H9 (cell line): ENCODE measurements at regions not wholly inside any gene's neighbourhood (a gene's known extent, or its start where the extent isn't known, plus 50 kb on each side); places are given as distances from the start of the nearest gene placed in this dataset.

Experiments used
- DNase-seq: peaks from one replicate; pipeline ENCODE4 v3.0.0-alpha.2; 2017
- H2AFZ ChIP-seq: one replicate; pipeline ENCODE4 v1.6.1; 2013; ENCODE audit warnings: mild to moderate bottlenecking, low read length, control low read depth, moderate library complexity
- H2AK5ac ChIP-seq: 2 replicates; pipeline ENCODE4 v1.6.1; 2013; ENCODE audit warnings: low read length, control low read depth, mixed read lengths; ENCODE audit not compliant: insufficient read length
- H2BK120ac ChIP-seq: one replicate; pipeline ENCODE4 v1.6.1; 2013; ENCODE audit warnings: low read depth, mild to moderate bottlenecking, low read length, control low read depth, inconsistent platforms; ENCODE audit not compliant: poor library complexity, severe bottlenecking
- H2BK12ac ChIP-seq: 2 replicates; pipeline ENCODE4 v1.6.1; 2013; ENCODE audit warnings: low read length, control low read depth, mixed read lengths, low read depth; ENCODE audit not compliant: insufficient read length
- H2BK15ac ChIP-seq: 2 replicates; pipeline ENCODE4 v1.6.1; 2013; ENCODE audit warnings: low read depth, low read length, control low read depth
- H2BK20ac ChIP-seq: one replicate; pipeline ENCODE4 v1.6.1; 2013; ENCODE audit warnings: low read depth, mild to moderate bottlenecking, low read length, control low read depth, inconsistent platforms; ENCODE audit not compliant: poor library complexity, severe bottlenecking
- H2BK5ac ChIP-seq: 2 replicates; pipeline ENCODE4 v1.6.1; 2013; ENCODE audit warnings: low read length, control low read depth, mixed read lengths; ENCODE audit not compliant: insufficient read length
- H3K14ac ChIP-seq: 2 replicates; pipeline ENCODE4 v1.6.1; 2013; ENCODE audit warnings: low read length, control low read depth; ENCODE audit not compliant: insufficient read depth
- H3K18ac ChIP-seq: 2 replicates; pipeline ENCODE4 v1.6.1; 2013; ENCODE audit warnings: low read depth, mild to moderate bottlenecking, mixed read lengths, low read length, control low read depth; ENCODE audit not compliant: insufficient read length
- H3K23ac ChIP-seq: 2 replicates; pipeline ENCODE4 v1.6.1; 2013; ENCODE audit warnings: low read length, control low read depth, mixed read lengths, low read depth; ENCODE audit not compliant: insufficient read length
- H3K23me2 ChIP-seq: 2 replicates; pipeline ENCODE4 v1.6.1; 2013; ENCODE audit warnings: low read depth, mild to moderate bottlenecking, mixed read lengths, low read length, control low read depth; ENCODE audit not compliant: insufficient read length, poor library complexity, severe bottlenecking
- H3K27ac ChIP-seq: 2 replicates; pipeline ENCODE4 v1.5.1; 2013; ENCODE audit warnings: low read length, control low read depth, mixed read lengths, low read depth; ENCODE audit not compliant: insufficient read length
- H3K27me3 ChIP-seq: 2 replicates; pipeline ENCODE4 v1.6.1; 2013; ENCODE audit warnings: low read length, control low read depth, inconsistent platforms; ENCODE audit not compliant: insufficient read depth
- H3K4ac ChIP-seq: 2 replicates; pipeline ENCODE4 v1.6.1; 2013; ENCODE audit warnings: low read depth, mild to moderate bottlenecking, control low read depth, inconsistent platforms, low read length, moderate library complexity
- H3K4me1 ChIP-seq: 2 replicates; pipeline ENCODE4 v1.6.1; 2013; ENCODE audit warnings: low read length, control low read depth, inconsistent platforms; ENCODE audit not compliant: insufficient read depth
- H3K4me2 ChIP-seq: 2 replicates; pipeline ENCODE4 v1.6.1; 2013; ENCODE audit warnings: low read length, control low read depth, mixed read lengths; ENCODE audit not compliant: insufficient read length, insufficient read depth
- H3K56ac ChIP-seq: 2 replicates; pipeline ENCODE4 v1.6.1; 2013; ENCODE audit warnings: low read depth, mild to moderate bottlenecking, mixed read lengths, low read length, control low read depth; ENCODE audit not compliant: insufficient read length
- H3K79me1 ChIP-seq: 2 replicates; pipeline ENCODE4 v1.6.1; 2013; ENCODE audit warnings: low read depth, mild to moderate bottlenecking, moderate library complexity, low read length, control low read depth, inconsistent platforms; ENCODE audit not compliant: insufficient read depth, poor library complexity, severe bottlenecking
- H3K79me2 ChIP-seq: 2 replicates; pipeline ENCODE4 v1.6.1; 2013; ENCODE audit warnings: low read length, control low read depth, inconsistent platforms; ENCODE audit not compliant: insufficient read depth
- H3K9ac ChIP-seq: 2 replicates; pipeline ENCODE4 v1.6.1; 2013; ENCODE audit warnings: low read length, control low read depth, mixed read lengths; ENCODE audit not compliant: insufficient read length; ENCODE audit errors: extremely low read depth
- H3K9me3 ChIP-seq: one replicate; pipeline ENCODE4 v1.6.1; 2013; ENCODE audit warnings: low read depth, low read length, inconsistent platforms; ENCODE audit not compliant: control insufficient read depth
- H3T11ph ChIP-seq: one replicate; pipeline ENCODE4 v1.6.1; 2013; ENCODE audit warnings: mild to moderate bottlenecking, low read length, control low read depth, inconsistent platforms
- H4K20me1 ChIP-seq: one replicate; pipeline ENCODE4 v1.6.1; 2013; ENCODE audit not compliant: control insufficient read depth, insufficient read length, insufficient read depth
- H4K5ac ChIP-seq: 2 replicates; pipeline ENCODE4 v1.6.1; 2013; ENCODE audit warnings: low read depth, mild to moderate bottlenecking, mixed read lengths, low read length, control low read depth; ENCODE audit not compliant: insufficient read length
- H4K8ac ChIP-seq: replicated peaks from 2 replicates; pipeline ENCODE4 v1.6.1; 2013; ENCODE audit warnings: low read length, control low read depth, mixed read lengths, low read depth; ENCODE audit not compliant: insufficient read length
- H4K91ac ChIP-seq: 2 replicates; pipeline ENCODE4 v1.6.1; 2013; ENCODE audit warnings: low read depth, mild to moderate bottlenecking, moderate library complexity, mixed read lengths, low read length, control low read depth; ENCODE audit not compliant: insufficient read length
- H3K27ac Mint-ChIP-seq, 3 experiments: 2 replicates in 2 of 3; 3 replicates in 1 of 3; pipeline ENCODE4 v1.8.0; 2020 to 2021; ENCODE audit warnings: mixed read lengths in 3 of 3, mild to moderate bottlenecking in 1 of 3, moderate library complexity in 1 of 3
- H3K27me3 Mint-ChIP-seq: 2 replicates; pipeline ENCODE4 v1.8.0; 2021; ENCODE audit warnings: low read depth, mild to moderate bottlenecking, moderate library complexity, mixed read lengths
- H3K36me3 Mint-ChIP-seq, 3 experiments: 2 replicates in 2 of 3; 3 replicates in 1 of 3; pipeline ENCODE4 v1.8.0; 2020 to 2021; ENCODE audit warnings: low read depth in 3 of 3, mixed read lengths in 3 of 3; ENCODE audit not compliant: insufficient read depth in 1 of 3
- H3K4me1 Mint-ChIP-seq, 2 experiments: 2 replicates each; pipeline ENCODE4 v1.8.0; 2020; ENCODE audit warnings: mixed read lengths in 2 of 2
- H3K4me3 Mint-ChIP-seq, 2 experiments: 2 replicates in 1 of 2; 3 replicates in 1 of 2; pipeline ENCODE4 v1.8.0; 2020 to 2021; ENCODE audit warnings: mild to moderate bottlenecking in 2 of 2, mixed read lengths in 2 of 2, moderate library complexity in 1 of 2
- H3K9me3 Mint-ChIP-seq, 2 experiments: 2 replicates in 1 of 2; 3 replicates in 1 of 2; pipeline ENCODE4 v1.8.0; 2020; ENCODE audit warnings: mild to moderate bottlenecking in 2 of 2, mixed read lengths in 2 of 2, moderate library complexity in 1 of 2
- CTCF ChIP-seq: fragments of 200-600 bp; sonication (generic); conservative IDR thresholded peaks from 3 replicates; pipeline ENCODE4 v1.8.0; 2021; ENCODE audit warnings: antibody characterized with exemption, mild to moderate bottlenecking
- WGBS: extraction: QIAGEN DNeasy Blood & Tissue Kit; methylation state at CpG from one replicate; pipeline ENCODE4 v1.1.7; 2013; ENCODE audit warnings: missing lambda C conversion rate, low lambda C conversion rate, mixed read lengths; ENCODE audit not compliant: insufficient read length; ENCODE audit errors: extremely low coverage; 5-methylcytosine and 5-hydroxymethylcytosine counted together

- no peak overlapping the region for H3K9ac ChIP-seq
- no peak overlapping the region for H2AFZ ChIP-seq
- H2BK5ac ChIP-seq: no peak overlapping the region
- no peak overlapping the region for H4K5ac ChIP-seq
- H2BK120ac ChIP-seq: no peak overlapping the region
- H3K56ac ChIP-seq: no peak overlapping the region
- H3K27me3 ChIP-seq: no peaks in the 10 kb centered on the region
- H2BK15ac ChIP-seq: no peak overlapping the region
- H3K9me3 ChIP-seq: no peaks in the 10 kb centered on the region
- no peak overlapping the region for H3K23ac ChIP-seq
- no peak overlapping the region for H3K4me2 ChIP-seq
- no peak overlapping the region for H3K4ac ChIP-seq
- no peak overlapping the region for H3K14ac ChIP-seq
- no peak overlapping the region for H4K8ac ChIP-seq
- H4K91ac ChIP-seq: no peak overlapping the region
- 0 out of 4 replicates have a peak, but pooled peaks cover 0 to 4% of the 10 kb centered on the region in 2 experiments for H3K4me1 Mint-ChIP-seq
- no peaks in the 10 kb centered on the region for H3K27me3 Mint-ChIP-seq
- TF ChIP-seq CTCF: no peak
- no peak overlapping the region for H2BK20ac ChIP-seq
- H4K20me1 ChIP-seq: no peaks in the 10 kb centered on the region
- WGBS: no CpG with 5 or more reads among the region's 1 CpG
- no peak overlapping the region for H2BK12ac ChIP-seq
- no peaks in the 10 kb centered on the region for H3K23me2 ChIP-seq
- H3K4me1 ChIP-seq: no peaks in the 10 kb centered on the region
- no peaks in the 10 kb centered on the region for H3K9me3 Mint-ChIP-seq
- no peak overlapping the region for H2AK5ac ChIP-seq
- H3K4me3 Mint-ChIP-seq: no peak overlapping the region
- H3K79me2 ChIP-seq: no peaks in the 10 kb centered on the region; the same call in 1 of the 2 replicates
- H3K27ac Mint-ChIP-seq: no peak overlapping the region
- DNase-seq: no peak
- H3T11ph ChIP-seq: no peak overlapping the region
- no peaks in the 10 kb centered on the region for H3K36me3 Mint-ChIP-seq
- H3K79me1 ChIP-seq: no peaks in the 10 kb centered on the region
- H3K27ac ChIP-seq: no peak overlapping the region
- no peak overlapping the region for H3K18ac ChIP-seq
These were observed 135.3 kb upstream of the LMCD1 start for GRCh38 chr3:8366219-8366810.
